OCI-LY1 (cell line): ENCODE measurements at regions not wholly inside any gene's neighbourhood (a gene's known extent, or its start where the extent isn't known, plus 50 kb on each side); places are given as distances from the start of the nearest gene placed in this dataset.

Experiments
- H2AFZ ChIP-seq: fragments of 200-600 bp; sonication (generic), shearing (Covaris generic); 2 replicates; pipeline ENCODE4 v1.6.0; 2014; ENCODE audit warnings: antibody characterized with exemption, mild to moderate bottlenecking, low read length
- H3F3A ChIP-seq: fragments of 200-600 bp; sonication (generic), shearing (Covaris generic); 2 replicates; pipeline ENCODE4 v1.6.0; 2014; ENCODE audit warnings: mild to moderate bottlenecking, antibody characterized with exemption, low read length, moderate library complexity; ENCODE audit not compliant: insufficient read depth
- H3K27ac ChIP-seq: fragments of 200-600 bp; sonication (generic); 2 replicates; pipeline ENCODE4 v1.5.1; 2014; ENCODE audit warnings: low read length, mixed run types, mild to moderate bottlenecking, low read depth; ENCODE audit not compliant: poor library complexity, severe bottlenecking
- H3K27me3 ChIP-seq: fragments of 200-600 bp; sonication (generic); 2 replicates; pipeline ENCODE4 v1.6.0; 2014; ENCODE audit warnings: antibody characterized with exemption, mild to moderate bottlenecking, low read length, moderate library complexity; ENCODE audit not compliant: insufficient read depth
- H3K36me3 ChIP-seq: fragments of 200-600 bp; sonication (generic); 2 replicates; pipeline ENCODE4 v1.6.1; 2014; ENCODE audit warnings: mild to moderate bottlenecking, antibody characterized with exemption, low read length, moderate library complexity, mixed read lengths; ENCODE audit not compliant: insufficient read depth
- H3K4me1 ChIP-seq: fragments of 200-600 bp; sonication (generic); 2 replicates; pipeline ENCODE4 v1.5.1; 2014; ENCODE audit warnings: mild to moderate bottlenecking, low read length, moderate library complexity; ENCODE audit not compliant: insufficient read depth, severe bottlenecking
- H3K4me2 ChIP-seq: fragments of 200-600 bp; sonication (generic), shearing (Covaris generic); 2 replicates; pipeline ENCODE4 v1.6.1; 2014; ENCODE audit warnings: low read length
- H3K4me3 ChIP-seq: fragments of 200-600 bp; sonication (generic); 2 replicates; pipeline ENCODE4 v1.5.1; 2014; ENCODE audit warnings: low read length, low read depth, mild to moderate bottlenecking, mixed read lengths; ENCODE audit not compliant: poor library complexity, severe bottlenecking
- H3K79me2 ChIP-seq: fragments of 200-600 bp; shearing (Covaris generic); 2 replicates; pipeline ENCODE4 v1.6.1; 2016; ENCODE audit warnings: mixed run types, low read length, mixed read lengths; ENCODE audit not compliant: insufficient read depth
- H3K9ac ChIP-seq: fragments of 200-600 bp; sonication (generic), shearing (Covaris generic); 2 replicates; pipeline ENCODE4 v1.6.1; 2014; ENCODE audit warnings: mild to moderate bottlenecking, low read length, mixed read lengths
- H3K9me2 ChIP-seq: fragments of 200-600 bp; sonication (generic), shearing (Covaris generic); 2 replicates; pipeline ENCODE4 v1.6.1; 2014; ENCODE audit warnings: low read depth, mild to moderate bottlenecking, low read length, mixed read lengths
- H3K9me3 ChIP-seq: fragments of 200-600 bp; shearing (Covaris generic); 2 replicates; pipeline ENCODE4 v1.6.1; 2014; ENCODE audit warnings: low read length, mixed read lengths
- H4K20me1 ChIP-seq: fragments of 200-600 bp; sonication (generic), shearing (Covaris generic); 2 replicates; pipeline ENCODE4 v1.6.0; 2016; ENCODE audit warnings: mild to moderate bottlenecking, low read length; ENCODE audit not compliant: insufficient read depth
- EZH2 ChIP-seq: fragments of 200-600 bp; sonication (generic), shearing (Covaris generic); IDR thresholded peaks from 2 replicates; pipeline ENCODE4 v1.8.0; 2017; ENCODE audit warnings: borderline replicate concordance, mixed run types, mild to moderate bottlenecking, antibody characterized with exemption, low read length, moderate library complexity, mixed read lengths
- TF ChIP-seq, protein P1 (sequence below): fragments of 200-600 bp; sonication (generic), shearing (Covaris generic); IDR thresholded peaks from 2 replicates; pipeline ENCODE4 v1.5.1; 2017; ENCODE audit warnings: mild to moderate bottlenecking, antibody characterized with exemption, low read length, moderate library complexity, mixed read lengths

DNA sequence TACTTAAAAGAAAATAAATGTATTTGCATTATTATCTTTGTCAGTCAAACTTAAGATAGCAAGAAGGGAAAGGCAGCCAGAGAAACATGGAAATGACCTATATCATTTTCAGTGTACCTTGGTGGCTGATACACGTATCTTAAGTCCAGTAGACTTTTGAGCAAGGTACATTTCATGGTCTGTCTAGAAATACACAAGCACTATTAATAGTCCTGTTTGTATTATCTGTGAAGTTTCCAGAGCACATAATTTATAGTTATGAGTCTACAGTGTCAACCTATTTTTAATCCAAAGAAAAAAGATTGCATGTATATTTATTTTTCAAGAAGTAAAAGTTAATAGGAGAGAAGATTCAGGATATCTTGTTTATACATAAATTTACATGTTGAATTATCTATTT lies 95.7 kb downstream of the IZUMO3 start:
- Histone ChIP-seq H3K9me2 (no peaks in the 10 kb centered on the region), H3K9ac (no peak overlapping the region), H3K4me3 (no peak overlapping the region), H2AFZ (no peak overlapping the region), H3K79me2 (no peaks in the 10 kb centered on the region), H3K9me3 (no peaks in the 10 kb centered on the region), H3K27ac (no peak overlapping the region), H3K4me2 (no peak overlapping the region), H3F3A (no peaks in the 10 kb centered on the region), H3K36me3 (no peaks in the 10 kb centered on the region), H4K20me1 (no peaks in the 10 kb centered on the region), H3K27me3 (no peaks in the 10 kb centered on the region), H3K4me1 (no peaks in the 10 kb centered on the region)
- TF ChIP-seq EZH2 = no peak
- TF ChIP-seq, protein P1, sequence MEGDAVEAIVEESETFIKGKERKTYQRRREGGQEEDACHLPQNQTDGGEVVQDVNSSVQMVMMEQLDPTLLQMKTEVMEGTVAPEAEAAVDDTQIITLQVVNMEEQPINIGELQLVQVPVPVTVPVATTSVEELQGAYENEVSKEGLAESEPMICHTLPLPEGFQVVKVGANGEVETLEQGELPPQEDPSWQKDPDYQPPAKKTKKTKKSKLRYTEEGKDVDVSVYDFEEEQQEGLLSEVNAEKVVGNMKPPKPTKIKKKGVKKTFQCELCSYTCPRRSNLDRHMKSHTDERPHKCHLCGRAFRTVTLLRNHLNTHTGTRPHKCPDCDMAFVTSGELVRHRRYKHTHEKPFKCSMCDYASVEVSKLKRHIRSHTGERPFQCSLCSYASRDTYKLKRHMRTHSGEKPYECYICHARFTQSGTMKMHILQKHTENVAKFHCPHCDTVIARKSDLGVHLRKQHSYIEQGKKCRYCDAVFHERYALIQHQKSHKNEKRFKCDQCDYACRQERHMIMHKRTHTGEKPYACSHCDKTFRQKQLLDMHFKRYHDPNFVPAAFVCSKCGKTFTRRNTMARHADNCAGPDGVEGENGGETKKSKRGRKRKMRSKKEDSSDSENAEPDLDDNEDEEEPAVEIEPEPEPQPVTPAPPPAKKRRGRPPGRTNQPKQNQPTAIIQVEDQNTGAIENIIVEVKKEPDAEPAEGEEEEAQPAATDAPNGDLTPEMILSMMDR = no peak

DNA sequence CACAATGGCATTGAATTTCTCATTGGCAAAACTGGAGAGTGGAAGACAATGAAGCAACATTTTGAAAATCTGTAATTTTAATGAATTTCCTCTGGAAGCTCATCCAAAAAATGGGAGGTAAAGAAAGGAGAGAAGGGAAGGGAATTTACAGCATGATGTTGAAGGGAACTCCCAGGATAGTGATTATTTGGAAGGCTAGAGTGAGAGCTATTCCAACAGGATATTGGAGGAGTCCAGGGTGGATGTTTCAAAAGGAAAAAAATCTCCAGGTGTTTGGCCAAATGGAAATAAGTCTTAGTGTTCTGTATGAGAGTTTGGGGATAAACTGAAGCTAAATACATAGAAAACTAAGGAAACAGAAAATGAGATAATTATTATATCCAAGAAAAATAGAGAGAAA lies 106.2 kb downstream of the IZUMO3 start:
- TF ChIP-seq, protein P1 = no peak
- no peaks in the 10 kb centered on the region for H3F3A ChIP-seq
- no peak overlapping the region for H3K9ac ChIP-seq
- no peaks in the 10 kb centered on the region for H4K20me1 ChIP-seq
- no peaks in the 10 kb centered on the region for H3K79me2 ChIP-seq
- H3K27me3 ChIP-seq = no peaks in the 10 kb centered on the region
- H3K27ac ChIP-seq = no peak overlapping the region
- no peak overlapping the region for H2AFZ ChIP-seq
- H3K4me2 ChIP-seq = no peak overlapping the region
- no peak overlapping the region for H3K4me3 ChIP-seq
- no peaks in the 10 kb centered on the region for H3K36me3 ChIP-seq
- no peaks in the 10 kb centered on the region for H3K9me2 ChIP-seq
- H3K4me1 ChIP-seq = no peaks in the 10 kb centered on the region
- H3K9me3 ChIP-seq = no peaks in the 10 kb centered on the region

DNA sequence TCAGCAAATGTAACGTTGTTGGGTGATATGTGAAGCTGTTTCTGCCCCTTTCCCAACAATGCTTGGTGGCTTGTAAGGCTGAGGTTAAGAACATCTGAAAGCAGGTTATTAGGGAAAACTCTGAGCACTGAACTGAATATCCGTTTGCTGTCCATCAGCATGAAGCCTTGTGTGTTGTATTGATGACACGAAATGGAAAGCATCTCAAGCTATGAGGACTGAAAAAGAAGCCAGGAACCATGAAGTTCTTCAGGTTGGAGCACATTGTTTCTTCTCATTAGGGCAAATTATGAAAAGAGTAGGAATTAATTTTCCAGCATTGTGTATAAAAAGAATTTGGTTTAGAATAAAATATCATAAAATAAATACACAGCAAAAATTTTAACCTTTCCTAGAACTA lies 106.8 kb downstream of the IZUMO3 start:
- no peaks in the 10 kb centered on the region for H3K4me1 ChIP-seq
- no peak overlapping the region for H3K9ac ChIP-seq
- H3F3A ChIP-seq = no peaks in the 10 kb centered on the region
- no peak overlapping the region for H3K4me2 ChIP-seq
- no peaks in the 10 kb centered on the region for H3K27me3 ChIP-seq
- H3K27ac ChIP-seq = no peak overlapping the region
- H3K9me2 ChIP-seq = no peaks in the 10 kb centered on the region
- H4K20me1 ChIP-seq = no peaks in the 10 kb centered on the region
- no peak overlapping the region for H3K4me3 ChIP-seq
- no peak overlapping the region for H2AFZ ChIP-seq
- H3K36me3 ChIP-seq = no peaks in the 10 kb centered on the region
- H3K79me2 ChIP-seq = no peaks in the 10 kb centered on the region
- TF ChIP-seq, protein P1 = no peak
- no peak for TF ChIP-seq EZH2
- no peaks in the 10 kb centered on the region for H3K9me3 ChIP-seq
